GM04504 (cell line): ENCODE measurements at regions not wholly inside any gene's neighbourhood (a gene's known extent, or its start where the extent isn't known, plus 50 kb on each side); places are given as distances from the start of the nearest gene placed in this dataset.
"Not testable (repeated sequence)": the region's sequence is repeated elsewhere in the genome, so short reads cannot be mapped to it uniquely, and the experiment has no call there.

Source experiments
- DNase-seq: peaks from one replicate; pipeline ENCODE4 v3.0.0-alpha.2; 2012; ENCODE audit warnings: low read depth

GRCh38 chr1:104309673-104310072 lies 560.0 kb downstream of the AMY1C start:
- DNase-seq, result no peak

DNA sequence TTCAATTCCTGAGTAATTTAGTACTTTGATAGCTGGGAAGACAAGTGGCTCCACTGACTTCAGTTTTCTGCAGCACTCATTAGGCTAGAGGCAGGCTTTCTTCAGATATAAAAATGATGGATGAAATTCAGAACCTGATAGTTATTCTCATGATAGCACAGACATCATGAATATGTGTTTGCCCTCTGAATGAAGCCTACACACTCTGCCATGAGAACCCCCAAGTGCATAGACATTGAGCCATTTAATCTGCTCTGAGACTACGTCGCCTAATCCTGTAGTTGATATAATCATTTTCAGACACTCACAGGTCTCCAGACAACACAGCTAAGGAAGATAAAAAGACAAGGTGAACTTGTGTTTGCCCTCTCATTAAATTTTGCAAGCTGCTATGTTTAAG lies 566.1 kb downstream of the AMY1C start:
- no peak for DNase-seq

DNA sequence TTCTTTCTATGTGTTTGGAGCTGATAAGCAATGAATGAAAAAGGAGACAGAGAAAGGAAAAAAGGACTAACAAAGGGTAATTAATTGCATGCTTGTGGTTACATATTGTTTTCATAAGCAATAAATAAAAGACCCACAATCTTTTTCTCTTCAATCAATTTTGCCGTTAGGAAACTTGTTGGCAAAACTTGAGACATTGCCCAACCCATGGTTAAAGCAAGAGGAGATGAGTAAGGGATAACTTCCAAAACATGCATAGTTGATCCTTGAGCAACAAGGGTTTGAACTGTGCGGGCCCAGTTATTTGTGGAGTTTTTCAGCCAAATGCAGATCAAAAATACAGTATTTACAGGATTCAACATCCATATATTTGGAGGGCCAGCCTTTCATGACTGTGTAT lies 572.4 kb downstream of the AMY1C start:
- DNase-seq, result no peak

DNA sequence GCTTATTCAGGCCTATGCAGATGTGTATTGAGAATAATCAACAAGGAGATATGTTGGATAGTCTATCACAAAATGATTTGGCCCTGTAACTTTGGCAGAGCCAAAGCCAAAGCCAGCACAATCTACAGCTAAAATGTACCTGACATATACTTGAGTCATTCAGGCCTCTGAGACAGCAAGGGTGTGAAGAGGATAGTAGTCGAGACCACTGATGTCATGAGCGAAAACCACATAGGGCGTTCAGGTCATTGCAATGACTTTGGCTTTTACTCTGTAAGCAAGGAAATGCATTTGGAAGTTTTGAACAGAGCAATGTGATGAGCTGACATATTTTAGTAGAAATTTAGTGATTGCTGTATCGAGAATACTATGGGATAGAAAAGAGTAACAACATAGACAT lies 579.6 kb downstream of the AMY1C start:
- DNase-seq, result no peak

DNA sequence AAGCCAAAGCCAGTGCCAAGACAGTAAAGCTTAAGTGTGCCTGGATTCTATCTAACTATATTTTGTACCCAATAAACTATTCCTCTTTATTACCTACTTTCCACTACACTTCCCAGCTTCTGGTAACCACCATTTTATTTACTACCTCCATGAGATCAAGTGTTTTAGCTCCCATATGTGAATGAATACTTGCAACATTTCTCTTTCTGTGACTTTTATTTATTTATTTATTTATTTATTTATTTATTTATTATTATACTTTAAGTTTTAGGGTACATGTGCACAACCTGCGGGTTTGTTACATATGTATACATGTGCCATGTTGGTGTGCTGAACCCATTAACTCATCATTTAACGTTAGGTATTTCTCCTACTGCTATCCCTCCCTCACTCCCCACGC lies 582.1 kb downstream of the AMY1C start:
- no peak for DNase-seq

- not testable (repeated sequence) for DNase-seq
These were observed 588.2 kb downstream of the AMY1C start for GRCh38 chr1:104337927-104338326.

GRCh38 chr1:104341944-104342343 lies 592.2 kb downstream of the AMY1C start:
- DNase-seq, result no peak

GRCh38 chr1:104348277-104348676 lies 598.6 kb downstream of the AMY1C start:
- no peak for DNase-seq

- DNase-seq, result no peak
These were observed 603.9 kb downstream of the AMY1C start for GRCh38 chr1:104353580-104353979.

GRCh38 chr1:104358086-104358485 lies 608.4 kb downstream of the AMY1C start:
- no peak for DNase-seq

DNA sequence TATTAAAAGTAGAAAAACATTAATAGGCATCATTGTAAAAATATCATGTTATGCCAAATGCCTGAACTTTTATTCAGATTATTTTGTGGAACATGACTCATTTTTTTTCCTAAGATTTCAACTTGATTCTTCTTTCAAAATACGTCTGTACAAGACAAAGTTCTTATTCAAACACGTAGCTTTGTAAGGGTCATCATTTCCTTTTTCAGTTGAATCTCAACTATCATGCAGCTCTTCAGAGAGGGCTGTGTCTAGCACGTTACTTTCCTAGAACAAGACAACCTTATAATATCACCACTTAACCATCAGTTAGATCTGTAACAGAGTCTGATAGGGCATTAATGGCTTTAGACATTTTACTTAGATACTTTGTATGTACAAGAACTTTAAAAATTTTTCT lies 608.9 kb downstream of the AMY1C start:
- DNase-seq, result no peak

GRCh38 chr1:104378414-104378813 lies 628.7 kb downstream of the AMY1C start:
- DNase-seq, result no peak

DNA sequence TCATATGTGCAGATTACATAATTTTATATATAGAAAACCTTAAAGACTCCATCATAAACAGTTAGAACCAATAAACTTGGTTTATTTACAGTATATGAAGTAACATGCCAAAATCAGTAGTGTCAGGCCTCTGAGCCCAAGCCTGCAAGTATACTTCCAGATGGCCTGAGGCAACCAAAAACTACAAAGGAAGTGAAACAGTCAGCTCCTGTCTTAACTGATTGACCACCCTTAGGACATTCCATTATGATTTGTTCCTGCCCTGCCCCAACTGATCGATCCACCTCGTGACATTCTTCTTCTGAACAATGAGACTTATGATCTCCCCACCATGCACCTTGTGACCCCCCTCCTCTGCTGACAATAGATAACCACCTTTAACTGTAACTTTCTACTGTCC lies 630.3 kb downstream of the AMY1C start:
- no peak for DNase-seq

DNA sequence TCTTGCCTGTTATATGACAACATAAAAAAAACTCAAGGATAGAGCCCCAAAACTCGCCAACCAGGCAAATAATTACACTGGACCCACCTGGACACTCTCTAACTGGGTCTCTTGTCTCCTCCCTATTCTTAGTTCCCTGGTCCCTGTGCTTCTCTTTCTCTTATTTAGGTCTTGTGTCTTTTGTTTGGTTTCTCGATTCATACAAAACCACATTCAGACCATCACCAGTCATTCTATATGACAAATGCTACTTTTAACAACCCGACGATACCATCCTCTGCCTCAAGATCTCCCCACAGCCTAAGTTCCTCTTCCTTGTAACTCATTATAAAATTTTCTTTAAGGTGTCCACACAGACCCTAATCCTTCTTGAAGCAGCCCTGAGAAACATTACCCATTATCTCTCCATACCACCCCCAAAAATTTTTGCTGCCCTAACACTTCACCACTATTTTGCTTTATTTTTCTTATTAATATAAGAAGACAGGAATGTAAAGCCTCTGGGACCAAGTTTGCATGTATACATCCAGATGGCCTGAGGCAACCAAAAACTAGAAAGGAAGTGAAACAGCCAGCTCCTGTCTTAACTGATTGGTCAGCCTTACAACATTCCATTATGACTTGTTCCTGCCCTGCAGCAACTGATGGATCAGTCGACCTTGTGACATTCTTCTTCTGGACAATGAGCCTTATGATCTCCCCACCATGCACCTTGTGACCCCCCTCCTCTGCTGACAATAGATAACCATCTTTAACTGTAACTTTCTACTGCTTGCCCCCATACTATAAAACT lies 638.2 kb downstream of the AMY1C start:
- no peak for DNase-seq

DNA sequence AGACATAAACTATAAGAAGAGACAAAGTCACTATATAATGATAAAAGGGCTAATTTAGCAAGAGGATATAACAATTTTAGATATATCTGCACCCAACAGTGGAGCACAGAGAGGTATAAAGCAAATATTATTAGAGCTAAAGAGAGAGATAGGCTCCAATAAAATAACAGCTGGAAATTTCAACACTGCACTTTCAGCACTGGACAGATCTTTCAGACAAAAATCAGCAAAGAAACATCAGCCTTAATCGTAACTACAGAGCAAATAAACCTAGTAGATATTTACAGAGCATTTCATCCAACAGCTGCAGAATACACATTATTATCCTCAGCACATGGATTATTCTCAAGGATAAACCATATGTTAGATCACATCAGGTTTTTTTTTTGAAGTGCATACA lies 642.9 kb downstream of the AMY1C start:
- no peak for DNase-seq

- no peak for DNase-seq
These were observed 652.5 kb downstream of the AMY1C start for GRCh38 chr1:104402178-104402577.

DNA sequence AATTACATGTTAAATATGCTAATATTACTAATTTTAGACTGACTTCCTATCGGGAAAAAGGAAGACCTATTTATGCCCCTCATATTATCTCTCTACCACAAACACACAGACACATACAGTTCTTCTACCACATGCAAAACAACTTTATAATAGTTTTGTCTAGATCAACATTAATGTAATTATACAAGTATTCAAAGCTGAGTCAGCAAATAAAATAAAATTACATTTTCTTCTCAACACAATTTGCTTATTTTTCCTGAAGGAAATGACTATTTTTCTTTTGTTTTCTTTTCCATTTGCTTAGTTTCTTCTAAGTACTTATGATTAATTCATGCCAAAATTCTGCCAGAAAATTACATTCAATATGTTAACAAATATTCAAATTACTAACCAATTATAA lies 654.2 kb downstream of the AMY1C start:
- DNase-seq, result no peak

- no peak for DNase-seq
These were observed 657.0 kb downstream of the AMY1C start for GRCh38 chr1:104406728-104407127.

- DNase-seq, result no peak
These were observed 658.6 kb downstream of the AMY1C start for GRCh38 chr1:104408268-104408667.

DNA sequence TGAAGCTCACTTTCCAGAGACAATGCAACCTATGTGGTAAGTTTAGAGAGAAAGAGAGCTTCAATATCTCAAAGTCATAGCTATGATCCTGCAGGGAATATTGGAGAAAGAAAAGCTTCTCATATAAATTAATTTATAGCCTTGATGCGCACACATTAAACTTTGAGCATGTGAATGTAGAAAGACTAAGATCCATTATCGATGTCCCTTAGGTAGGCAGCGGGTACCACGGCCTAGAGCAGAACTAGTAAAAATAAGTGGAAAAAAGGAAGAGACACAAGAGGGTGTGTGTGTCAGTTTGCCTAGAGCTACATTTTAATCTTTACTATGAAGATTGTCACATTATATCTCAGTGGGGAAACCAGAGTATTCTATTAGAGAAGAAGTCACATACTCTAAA lies 685.6 kb downstream of the AMY1C start:
- no peak for DNase-seq

DNA sequence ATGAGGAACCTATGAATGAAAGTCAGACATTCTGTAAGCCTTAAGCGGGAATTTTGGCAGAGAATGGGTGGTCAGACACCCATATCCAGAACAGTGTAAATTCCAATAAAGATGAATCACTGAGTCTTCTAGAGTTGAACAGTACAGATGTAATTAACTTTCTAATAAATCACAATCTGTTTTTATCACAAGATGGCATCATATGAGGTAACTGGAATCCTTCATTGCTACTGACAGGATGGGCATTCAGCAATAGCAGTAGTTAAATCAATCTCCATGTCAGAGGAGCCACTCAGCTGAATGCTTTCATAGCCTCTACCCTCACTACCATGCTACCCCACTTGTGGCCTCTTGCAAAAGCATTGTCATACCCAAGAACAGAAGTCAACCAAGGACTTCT lies 690.3 kb downstream of the AMY1C start:
- no peak for DNase-seq

DNA sequence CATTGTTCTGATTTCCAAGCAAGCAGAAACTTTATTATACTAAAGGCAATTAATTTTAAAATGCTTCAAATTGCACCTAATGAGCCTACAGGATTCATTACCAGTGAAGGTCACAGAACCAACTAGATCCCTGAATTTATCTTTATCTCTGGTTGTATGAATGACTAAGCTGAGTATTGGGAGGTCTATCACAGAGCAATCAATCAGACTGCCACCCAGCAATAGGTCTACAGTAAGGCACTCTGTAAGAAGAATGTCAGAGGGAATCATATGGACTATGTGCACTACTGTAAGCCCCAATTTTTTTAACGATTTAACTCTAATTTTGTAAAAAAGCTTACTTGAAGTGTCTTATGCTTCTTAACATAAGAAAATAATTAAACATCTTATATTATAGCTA lies 707.0 kb downstream of the AMY1C start:
- DNase-seq, result no peak

DNA sequence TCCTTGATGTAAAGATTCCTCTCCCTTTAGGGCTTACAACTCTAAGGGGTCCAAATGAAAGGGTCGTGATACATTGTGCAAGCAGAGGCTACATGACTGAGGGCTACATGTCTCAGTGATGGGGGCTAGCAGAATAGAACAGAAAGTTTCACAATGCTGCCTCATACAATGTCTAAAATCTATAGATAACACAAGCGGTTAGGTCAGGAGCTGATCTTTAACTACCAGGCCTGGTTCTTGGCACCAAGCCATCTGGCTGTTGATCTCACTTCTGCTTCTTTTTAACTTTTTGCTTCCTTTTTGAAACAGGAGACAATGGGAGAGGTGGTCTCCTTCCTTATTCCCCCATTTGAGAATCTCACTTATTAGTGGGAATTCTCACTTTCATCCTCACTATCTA lies 710.2 kb downstream of the AMY1C start:
- no peak for DNase-seq

DNA sequence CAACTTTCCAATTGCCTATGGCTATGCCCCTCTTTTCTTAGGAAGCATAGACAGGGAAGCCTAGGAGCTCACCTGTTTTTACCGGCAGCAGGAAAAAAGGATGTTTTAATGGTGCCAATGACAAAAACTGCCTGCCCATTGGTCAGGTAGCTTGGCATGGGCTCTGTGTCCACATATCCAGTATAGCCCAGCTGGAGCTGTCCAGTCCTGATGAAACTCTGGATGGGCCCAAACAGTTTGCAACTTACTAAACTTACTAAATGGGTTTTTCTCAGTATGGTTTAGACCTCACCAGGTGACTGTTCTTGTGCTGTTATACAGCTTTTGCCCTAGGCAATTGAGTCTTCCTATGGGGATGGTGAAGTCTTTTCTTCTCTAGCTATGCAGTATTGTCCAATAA lies 711.2 kb downstream of the AMY1C start:
- no peak for DNase-seq
